Fibroblast of the aortic adventitia (primary cell): ENCODE measurements at regions not wholly inside any gene's neighbourhood (a gene's known extent, or its start where the extent isn't known, plus 50 kb on each side); places are given as distances from the start of the nearest gene placed in this dataset.

Experiments used
- DNase-seq: peaks from one replicate; pipeline ENCODE4 v3.0.0-alpha.2; 2010; ENCODE audit warnings: low read depth
- H3K4me3 ChIP-seq: 2 replicates; pipeline ENCODE4 v1.5.1; 2011; ENCODE audit warnings: low read depth, mild to moderate bottlenecking, control low read depth, low read length, moderate library complexity
- TF ChIP-seq, protein P1 (sequence below): IDR thresholded peaks from 2 replicates; pipeline ENCODE4 v1.5.1; 2011; ENCODE audit warnings: mild to moderate bottlenecking, low read length, control low read depth, inconsistent platforms; ENCODE audit not compliant: insufficient read depth

DNA sequence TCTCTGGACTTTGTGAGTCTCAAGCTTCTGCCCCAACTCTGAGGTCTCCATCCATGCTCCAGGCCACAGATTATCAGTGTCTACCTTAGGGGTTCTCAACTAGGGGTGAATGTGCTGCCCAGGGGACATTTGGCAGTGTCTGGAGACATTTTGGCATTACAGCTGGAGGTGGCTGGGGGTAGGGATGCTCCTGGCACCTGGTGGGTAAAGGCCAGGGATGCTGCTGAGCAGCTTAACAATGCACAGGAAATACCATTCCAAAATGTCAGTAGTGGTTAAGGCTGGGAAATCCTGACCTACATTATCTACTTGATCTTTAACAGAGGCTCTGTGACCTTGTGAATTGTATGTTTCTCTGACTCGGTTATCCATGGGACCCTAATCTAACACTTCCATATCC is 67.3 kb upstream of the PALS2 start:
- no peak for DNase-seq
- no peak overlapping the region for H3K4me3 ChIP-seq
- TF ChIP-seq, protein P1, sequence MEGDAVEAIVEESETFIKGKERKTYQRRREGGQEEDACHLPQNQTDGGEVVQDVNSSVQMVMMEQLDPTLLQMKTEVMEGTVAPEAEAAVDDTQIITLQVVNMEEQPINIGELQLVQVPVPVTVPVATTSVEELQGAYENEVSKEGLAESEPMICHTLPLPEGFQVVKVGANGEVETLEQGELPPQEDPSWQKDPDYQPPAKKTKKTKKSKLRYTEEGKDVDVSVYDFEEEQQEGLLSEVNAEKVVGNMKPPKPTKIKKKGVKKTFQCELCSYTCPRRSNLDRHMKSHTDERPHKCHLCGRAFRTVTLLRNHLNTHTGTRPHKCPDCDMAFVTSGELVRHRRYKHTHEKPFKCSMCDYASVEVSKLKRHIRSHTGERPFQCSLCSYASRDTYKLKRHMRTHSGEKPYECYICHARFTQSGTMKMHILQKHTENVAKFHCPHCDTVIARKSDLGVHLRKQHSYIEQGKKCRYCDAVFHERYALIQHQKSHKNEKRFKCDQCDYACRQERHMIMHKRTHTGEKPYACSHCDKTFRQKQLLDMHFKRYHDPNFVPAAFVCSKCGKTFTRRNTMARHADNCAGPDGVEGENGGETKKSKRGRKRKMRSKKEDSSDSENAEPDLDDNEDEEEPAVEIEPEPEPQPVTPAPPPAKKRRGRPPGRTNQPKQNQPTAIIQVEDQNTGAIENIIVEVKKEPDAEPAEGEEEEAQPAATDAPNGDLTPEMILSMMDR: no peak

DNA sequence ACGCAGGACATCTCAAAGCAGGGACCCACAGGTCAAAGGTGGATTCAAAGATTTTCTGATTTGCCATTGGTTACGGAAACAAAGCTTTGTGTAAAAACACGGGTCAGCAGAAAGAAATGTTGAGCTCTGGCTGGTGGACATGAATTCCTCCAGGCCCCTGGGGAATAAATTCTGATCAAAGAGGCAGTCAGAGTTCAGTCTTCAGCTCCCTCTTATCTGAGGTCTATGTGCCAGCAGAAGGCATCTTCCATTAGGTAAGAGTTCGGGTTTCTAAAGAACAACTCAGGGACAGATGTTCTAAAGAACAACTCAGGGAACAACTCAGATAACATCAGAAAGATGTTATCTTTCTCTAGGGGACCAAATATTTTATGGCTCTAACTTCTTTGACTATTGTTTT is 64.9 kb upstream of the PALS2 start:
- TF ChIP-seq, protein P1: no peak
- no peak for DNase-seq
- H3K4me3 ChIP-seq: no peak overlapping the region

DNA sequence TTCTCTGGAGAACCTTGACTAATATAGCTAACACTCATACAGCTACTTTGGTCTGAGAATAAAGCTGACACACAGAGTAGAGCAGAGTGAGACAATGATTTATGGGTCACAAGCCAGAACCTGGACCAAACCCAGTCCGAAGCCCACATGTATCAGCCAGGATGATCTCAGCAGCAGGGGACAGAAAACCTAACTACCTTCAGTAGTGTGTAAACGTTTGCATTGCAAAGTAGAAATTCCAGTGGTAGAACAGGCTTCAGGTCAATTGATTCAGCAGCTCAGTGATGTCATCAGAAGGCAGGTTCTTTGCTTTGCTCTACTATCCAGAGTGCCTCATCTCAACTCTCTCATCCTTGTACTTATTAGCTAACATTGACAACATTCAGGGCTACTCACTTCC is 62.5 kb upstream of the PALS2 start:
- no peak overlapping the region for H3K4me3 ChIP-seq
- DNase-seq: no peak
- TF ChIP-seq, protein P1: no peak

DNA sequence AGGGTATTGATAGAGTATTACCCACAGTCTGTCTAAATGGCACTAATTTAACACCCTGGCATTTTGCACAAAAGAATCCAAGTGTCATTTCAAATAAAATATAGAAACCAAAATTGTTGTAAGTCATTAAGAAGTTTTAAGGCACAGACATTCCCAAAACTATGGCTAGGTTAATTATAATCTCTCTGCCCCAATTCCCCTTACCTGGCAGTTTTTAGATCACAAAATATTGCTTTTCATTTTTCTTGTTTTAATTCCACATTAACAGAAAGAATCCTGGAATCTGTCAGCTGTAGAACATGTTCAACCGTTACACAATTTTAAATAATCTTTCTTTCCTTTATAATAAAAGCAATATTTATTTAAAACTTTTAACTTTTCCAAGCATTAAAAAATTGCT is 56.1 kb upstream of the PALS2 start:
- DNase-seq: no peak
- TF ChIP-seq, protein P1: no peak
- no peak overlapping the region for H3K4me3 ChIP-seq

DNA sequence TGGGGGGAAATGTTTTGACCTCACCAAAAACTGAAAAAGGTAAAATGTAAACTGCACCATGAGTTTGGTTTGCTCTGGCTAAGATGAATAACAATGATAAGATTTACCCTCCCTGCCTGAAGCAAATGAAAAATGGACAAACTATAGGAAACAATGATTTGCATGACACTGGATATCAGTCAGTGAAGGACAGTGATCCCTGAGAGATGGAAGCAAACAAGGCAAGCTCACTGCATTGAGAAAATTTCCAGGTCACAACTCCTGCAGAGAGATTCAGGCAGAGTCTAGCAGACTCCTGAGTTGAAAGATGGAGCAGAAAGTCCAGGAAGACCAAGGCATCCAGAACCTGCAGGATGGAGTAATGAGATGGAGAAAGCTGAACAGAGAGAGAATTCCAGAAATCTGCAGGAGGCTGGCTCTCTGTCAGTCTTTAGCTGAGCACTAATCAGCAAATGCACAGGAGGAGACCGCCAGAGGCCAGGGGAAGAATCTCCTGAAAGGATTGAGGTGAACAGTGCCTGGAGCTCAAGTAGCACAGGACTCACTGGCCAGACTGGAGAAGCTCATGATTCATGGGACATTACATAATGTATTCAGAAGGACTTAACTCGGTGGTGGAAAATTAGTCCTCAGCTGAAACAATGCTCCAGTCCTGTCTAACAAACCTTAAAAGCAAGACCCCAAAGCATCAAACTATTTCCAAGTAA is 51.2 kb upstream of the PALS2 start:
- TF ChIP-seq, protein P1: no peak
- DNase-seq: no peak
- H3K4me3 ChIP-seq: no peak overlapping the region
